ENCODE measurements at regions not wholly inside any gene's neighbourhood (a gene's known extent, or its start where the extent isn't known, plus 50 kb on each side); places are given as distances from the start of the nearest gene placed in this dataset.
"Not testable (repeated sequence)": the region's sequence is repeated elsewhere in the genome, so short reads cannot be mapped to it uniquely, and the experiment has no call there.

DNA sequence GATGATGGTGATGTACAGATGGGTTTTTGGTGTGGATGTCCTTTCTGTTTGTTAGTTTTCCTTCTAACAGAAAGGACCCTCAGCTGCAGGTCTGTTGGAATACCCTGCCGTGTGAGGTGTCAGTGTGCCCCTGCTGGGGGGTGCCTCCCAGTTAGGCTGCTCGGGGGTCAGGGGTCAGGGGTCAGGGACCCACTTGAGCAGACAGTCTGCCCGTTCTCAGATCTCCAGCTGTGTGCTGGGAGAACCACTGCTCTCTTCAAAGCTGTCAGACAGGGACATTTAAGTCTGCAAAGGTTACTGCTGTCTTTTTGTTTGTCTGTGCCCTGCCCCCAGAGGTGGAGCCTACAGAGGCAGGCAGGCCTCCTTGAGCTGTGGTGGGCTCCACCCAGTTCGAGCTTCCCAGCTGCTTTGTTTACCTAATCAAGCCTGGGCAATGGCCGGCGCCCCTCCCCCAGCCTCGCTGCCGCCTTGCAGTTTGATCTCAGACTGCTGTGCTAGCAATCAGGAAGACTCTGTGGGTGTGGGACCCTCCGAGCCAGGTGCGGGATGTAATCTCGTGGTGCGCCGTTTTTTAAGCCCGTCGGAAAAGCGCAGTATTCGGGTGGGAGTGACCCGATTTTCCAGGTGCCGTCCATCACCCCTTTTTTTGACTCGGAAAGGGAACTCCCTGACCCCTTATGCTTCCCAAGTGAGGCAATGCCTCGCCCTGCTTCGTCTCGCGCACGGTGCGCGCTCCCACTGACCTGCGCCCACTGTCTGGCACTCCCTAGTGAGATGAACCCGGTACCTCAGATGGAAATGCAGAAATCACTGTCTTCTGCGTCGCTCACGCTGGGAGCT is 408.2 kb downstream of the LNPK start:
- TF ChIP-seq CTCF (IDR thresholded peaks at IDR 0.05; ENCODE audit: low read depth, low read length, missing input control); RXRA (IDR thresholded peaks at IDR 0.05); TAF1 (conservative IDR thresholded peaks at IDR 0.05); SP1 (IDR thresholded peaks at IDR 0.05); EGR1 (IDR thresholded peaks at IDR 0.05; ENCODE audit: low read depth in 2 of 2); GABPA (IDR thresholded peaks at IDR 0.05 in 1 of 2, conservative IDR thresholded peaks at IDR 0.05 in 1 of 2); JUND (IDR thresholded peaks at IDR 0.05); RAD21 (IDR thresholded peaks at IDR 0.05); YY1 (IDR thresholded peaks at IDR 0.05); REST (IDR thresholded peaks at IDR 0.05); FOXA2 (IDR thresholded peaks at IDR 0.05); ZBTB33 (IDR thresholded peaks at IDR 0.05): not testable (repeated sequence)
- TF ChIP-seq, protein P1, sequence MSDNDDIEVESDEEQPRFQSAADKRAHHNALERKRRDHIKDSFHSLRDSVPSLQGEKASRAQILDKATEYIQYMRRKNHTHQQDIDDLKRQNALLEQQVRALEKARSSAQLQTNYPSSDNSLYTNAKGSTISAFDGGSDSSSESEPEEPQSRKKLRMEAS (IDR thresholded peaks at IDR 0.05) = not testable (repeated sequence)
- TF ChIP-seq, protein P2, sequence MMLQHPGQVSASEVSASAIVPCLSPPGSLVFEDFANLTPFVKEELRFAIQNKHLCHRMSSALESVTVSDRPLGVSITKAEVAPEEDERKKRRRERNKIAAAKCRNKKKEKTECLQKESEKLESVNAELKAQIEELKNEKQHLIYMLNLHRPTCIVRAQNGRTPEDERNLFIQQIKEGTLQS (IDR thresholded peaks at IDR 0.05) = not testable (repeated sequence)
